HK-2 (cell line): ENCODE measurements at regions not wholly inside any gene's neighbourhood (a gene's known extent, or its start where the extent isn't known, plus 50 kb on each side); places are given as distances from the start of the nearest gene placed in this dataset.
"Not testable (repeated sequence)": the region's sequence is repeated elsewhere in the genome, so short reads cannot be mapped to it uniquely, and the experiment has no call there.

Experiments
- DNase-seq: peaks from one replicate; pipeline ENCODE4 v3.0.0-alpha.2; 2018; ENCODE audit not compliant: unreplicated experiment

- no peak for DNase-seq
Measured at GRCh38 chr1:234960722-234961455, 167.7 kb downstream of the TOMM20 start.

GRCh38 chr1:234958706-234959657 is 169.7 kb downstream of the TOMM20 start:
- no peak for DNase-seq

GRCh38 chr1:234958066-234958705 is 170.5 kb downstream of the TOMM20 start:
- no peak for DNase-seq

DNA sequence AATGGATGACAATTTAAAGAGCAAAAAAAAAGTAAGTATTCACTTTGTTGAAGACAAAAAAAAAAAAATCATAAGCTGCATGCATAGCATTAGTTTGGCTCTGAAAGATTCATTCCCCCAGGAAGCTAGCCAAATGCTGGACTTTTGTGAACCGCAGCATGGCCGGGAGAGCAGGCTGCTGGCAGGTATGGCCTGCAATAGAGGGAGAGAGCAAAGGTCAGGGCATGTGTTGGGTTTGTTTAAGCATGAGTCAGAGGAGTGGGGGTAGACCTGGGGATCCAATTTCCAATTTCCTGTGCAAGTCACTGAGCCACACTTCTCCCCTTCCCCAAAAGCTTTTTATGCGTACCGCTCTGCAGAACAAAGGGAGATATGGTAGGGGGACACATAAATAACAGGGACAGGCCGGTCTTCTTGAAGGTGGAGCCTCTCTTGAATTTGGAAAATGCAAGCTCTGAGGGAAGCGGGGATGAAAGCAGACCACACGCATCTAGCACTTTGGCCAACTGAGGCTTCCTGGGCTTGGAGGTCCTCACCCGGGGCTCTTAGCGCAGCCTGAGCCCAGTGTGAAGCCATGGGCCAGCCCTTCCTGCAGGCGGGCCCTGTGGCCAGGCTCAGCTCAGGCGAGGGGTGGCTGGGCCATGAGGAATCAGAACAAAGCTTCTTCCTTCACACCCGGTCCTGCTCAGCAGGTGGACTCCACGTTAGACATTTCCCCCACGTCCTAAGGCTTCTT is 171.1 kb downstream of the TOMM20 start:
- peak; percentile 73 for DNase-seq

DNA sequence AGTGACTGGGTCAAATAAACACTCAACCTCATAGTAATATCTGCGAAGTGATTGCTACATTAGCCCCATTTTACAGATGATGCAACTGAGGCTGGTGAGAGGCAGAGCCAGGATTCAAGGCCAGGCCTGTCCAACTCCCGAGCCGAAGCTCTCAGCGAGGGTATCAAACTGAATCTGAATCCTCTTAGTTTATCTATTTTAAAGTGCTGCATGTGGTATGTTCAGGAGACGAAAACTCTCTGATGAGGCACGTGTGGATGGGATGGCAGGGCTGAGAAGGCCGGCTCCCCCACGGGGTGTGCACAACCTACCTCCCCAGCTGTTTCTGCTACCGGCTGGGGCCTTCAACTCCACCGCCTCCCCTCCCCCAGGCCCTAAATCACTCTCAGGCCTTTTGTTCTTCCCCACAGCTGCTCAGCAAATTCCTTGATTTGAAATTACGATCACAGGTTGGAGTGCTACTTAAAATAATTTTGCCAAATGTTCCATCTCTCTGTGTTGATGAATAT is 171.8 kb downstream of the TOMM20 start:
- peak; percentile 11 for DNase-seq

DNA sequence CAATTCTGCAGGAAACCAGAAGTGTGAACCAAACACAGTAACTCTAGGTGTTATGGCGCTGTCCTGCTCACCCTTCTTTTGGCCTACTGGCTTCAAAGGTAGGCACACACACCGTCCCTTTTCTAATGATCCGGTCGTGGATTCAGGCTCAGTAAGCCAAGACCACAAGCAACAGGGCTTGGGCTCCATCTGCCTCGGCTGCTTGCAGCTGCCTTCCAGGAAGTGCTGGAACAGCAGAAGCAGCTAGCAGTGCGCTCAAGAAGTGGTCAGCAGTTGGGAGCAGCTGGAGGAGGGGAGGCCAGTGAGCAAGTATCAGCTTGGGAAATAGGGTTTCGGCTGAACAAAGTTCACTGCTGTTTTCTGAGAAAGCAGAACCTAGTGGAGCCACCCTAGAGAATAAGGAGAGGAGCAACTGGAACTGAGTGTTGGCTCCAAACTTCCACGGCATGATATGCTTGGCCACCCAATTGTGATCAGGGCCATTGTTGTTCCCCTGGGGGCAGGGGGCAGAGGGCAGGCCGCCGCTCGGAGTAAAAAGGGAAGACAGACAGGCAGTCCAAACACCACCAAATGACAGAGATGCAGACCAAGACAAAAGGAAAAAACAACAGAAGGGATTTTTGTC is 173.4 kb downstream of the TOMM20 start:
- peak; percentile 21 for DNase-seq

- DNase-seq: no peak
Measured at GRCh38 chr1:234954613-234955012, 174.0 kb downstream of the TOMM20 start.

DNA sequence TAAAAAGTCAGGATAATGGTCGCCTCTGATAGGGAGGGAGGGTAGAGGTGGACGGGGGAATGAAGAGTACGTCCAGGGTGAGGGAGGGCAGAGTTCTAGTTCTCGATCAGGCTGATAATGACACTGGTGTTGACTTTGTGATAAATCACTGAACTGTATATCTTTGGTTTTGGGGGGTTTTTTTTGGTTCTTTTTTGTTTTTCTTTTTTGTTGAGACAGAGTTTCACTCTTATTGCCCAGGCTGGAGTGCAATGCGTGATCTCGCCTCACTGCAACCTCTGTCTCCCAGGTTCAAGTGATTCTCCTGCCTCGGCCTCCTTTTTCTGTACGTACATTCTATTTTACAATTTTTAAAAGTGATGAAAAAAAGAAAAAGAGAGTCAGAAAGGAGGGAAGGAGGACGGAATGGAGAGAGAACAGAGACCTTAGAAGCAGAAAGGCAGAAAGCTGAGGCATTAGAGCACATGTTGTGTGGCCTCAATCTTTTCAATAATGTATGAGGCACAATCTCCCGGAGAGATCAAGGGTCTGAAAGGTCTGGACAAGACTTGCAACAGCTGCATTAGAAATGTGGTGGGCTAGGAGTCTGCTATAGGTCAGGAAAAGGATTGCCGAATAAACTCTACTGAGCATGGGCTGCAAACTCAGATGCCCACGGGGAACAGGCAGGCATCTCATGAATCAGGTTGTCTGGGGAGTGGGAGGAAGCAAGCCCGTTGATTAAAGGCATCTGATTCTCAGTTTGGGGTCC is 174.8 kb downstream of the TOMM20 start:
- no peak for DNase-seq

- no peak for DNase-seq
Measured at GRCh38 chr1:234950598-234950997, 178.0 kb downstream of the TOMM20 start.

DNA sequence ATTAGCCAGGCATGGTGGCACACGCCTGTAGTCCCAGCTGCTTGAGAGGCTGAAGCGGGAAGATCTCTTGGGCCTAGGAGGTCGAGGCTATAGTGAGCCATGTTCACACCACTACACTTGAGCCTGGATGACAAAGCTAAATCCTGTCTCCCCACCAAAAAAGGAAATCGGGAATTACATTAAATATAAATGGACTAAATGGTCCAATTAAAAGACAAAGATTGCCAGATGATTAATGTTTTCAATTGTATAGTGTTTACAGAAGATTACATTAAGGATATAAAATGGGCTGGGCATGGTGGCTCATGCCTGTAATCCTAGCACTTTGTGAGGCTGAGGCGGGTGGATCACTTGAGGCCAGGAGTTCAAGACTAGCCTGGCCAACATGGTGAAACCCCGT is 179.1 kb downstream of the TOMM20 start:
- DNase-seq: not testable (repeated sequence)

DNA sequence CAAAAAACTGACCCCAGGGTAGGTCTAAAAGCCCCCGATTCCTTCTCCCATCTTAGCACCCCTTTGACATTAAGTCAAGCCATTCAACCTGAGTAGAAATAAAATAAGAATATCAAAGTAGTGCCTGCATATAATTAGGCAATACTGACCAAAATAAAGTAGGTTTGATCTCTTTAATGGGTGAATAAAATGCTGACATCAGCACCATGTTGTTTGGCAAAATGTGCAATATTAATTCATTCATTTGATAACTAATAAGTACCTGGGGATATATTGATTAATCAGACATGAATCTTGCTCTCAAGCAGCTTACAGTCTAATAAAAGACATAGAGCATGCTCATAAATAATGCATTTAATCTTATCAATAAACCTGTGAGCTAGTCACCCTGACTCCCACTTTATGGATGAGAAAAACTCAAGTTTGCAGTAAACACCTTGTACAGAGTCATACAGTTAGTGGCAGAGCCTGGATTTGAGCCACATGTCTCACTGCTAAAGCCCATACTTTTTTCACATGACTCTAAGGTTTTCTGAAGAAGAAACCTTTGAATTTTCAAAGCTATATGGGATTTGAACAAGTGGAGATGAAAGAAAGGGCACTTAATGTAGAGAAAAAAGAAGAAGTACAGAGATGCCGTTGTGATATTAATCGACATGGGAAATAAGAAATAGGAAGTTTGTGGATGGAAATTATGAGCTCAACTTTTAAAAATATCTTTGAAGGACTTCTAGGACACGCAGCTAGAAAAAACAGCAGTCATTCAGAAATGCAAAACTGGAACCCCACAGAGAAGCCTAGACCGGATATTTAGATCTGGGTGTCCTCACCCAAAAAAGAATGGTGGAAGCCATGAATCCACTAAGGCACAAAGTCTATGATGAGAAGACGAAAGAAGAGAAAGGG is 183.9 kb downstream of the TOMM20 start:
- no peak for DNase-seq

- no peak for DNase-seq
Measured at GRCh38 chr1:234943836-234944402, 184.7 kb downstream of the TOMM20 start.

DNA sequence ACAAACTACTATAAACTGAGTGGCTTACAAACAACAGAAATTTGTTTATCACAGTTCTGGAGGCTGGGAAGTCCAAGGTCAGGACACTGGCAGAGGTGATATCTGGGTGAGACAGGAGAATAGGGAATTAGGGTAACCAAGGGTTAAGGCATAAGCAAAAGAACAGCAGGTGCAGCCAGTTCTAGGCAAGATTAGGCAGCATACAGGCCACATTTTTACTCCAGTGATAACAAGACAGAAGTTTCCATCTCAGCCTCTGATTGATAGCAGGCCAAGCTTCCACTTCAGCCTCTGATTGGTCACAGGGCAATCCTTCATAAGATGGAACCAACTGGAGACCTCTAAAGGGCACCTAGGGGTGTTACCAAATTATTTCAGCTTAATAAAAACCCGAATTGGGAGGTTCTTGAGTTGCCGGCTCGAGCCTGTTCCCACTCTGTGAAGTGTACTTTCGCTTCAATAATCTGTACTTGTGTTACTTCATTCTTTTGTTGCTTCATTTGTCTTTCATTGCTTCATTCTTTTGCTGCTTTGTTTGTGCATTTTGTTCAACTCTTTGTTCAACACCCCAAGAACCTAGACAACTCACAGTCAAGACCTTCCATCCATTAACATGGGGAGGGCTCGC is 185.6 kb downstream of the TOMM20 start:
- no peak for DNase-seq

DNA sequence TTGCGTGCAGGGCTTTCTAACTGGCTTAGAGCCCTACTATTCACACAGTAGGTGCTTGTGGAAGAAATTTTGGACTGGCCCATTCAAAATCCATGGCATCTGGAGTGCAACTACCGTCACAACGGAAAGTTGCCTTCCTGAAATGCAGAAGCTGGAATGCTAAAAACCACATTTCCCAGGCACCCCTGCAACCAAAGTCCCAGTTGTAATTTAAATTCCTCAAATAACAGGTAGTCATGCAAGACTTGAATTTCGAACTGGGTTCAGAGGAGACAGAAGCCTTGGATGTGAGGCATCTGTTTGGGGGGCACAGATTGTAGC is 186.7 kb downstream of the TOMM20 start:
- no peak for DNase-seq

GRCh38 chr1:234941321-234942011 is 187.2 kb downstream of the TOMM20 start:
- no peak for DNase-seq

- no peak for DNase-seq
Measured at GRCh38 chr1:234940841-234941240, 187.8 kb downstream of the TOMM20 start.

GRCh38 chr1:234938924-234939323 is 189.7 kb downstream of the TOMM20 start:
- DNase-seq: no peak

GRCh38 chr1:234938135-234938534 is 190.5 kb downstream of the TOMM20 start:
- DNase-seq: no peak
